ENCODE measurements at regions not wholly inside any gene's neighbourhood (a gene's known extent, or its start where the extent isn't known, plus 50 kb on each side); places are given as distances from the start of the nearest gene placed in this dataset.

GRCh38 chr2:15807418-15808203 is 132.7 kb upstream of the MYCN start:
- no peak for DNase-seq (ENCODE audit: low read depth in 2 of 2)

- DNase-seq (ENCODE audit: low read depth in 2 of 2): no peak
These were observed 132.0 kb upstream of the MYCN start for GRCh38 chr2:15808204-15808910.

- DNase-seq (ENCODE audit: low read depth in 2 of 2): no peak
These were observed 131.4 kb upstream of the MYCN start for GRCh38 chr2:15808944-15809343.

- no peak for DNase-seq (ENCODE audit: low read depth in 2 of 2)
These were observed 130.9 kb upstream of the MYCN start for GRCh38 chr2:15809404-15809803.

GRCh38 chr2:15810477-15811150 is 129.7 kb upstream of the MYCN start:
- DNase-seq (ENCODE audit: low read depth in 2 of 2): no peak

- DNase-seq (ENCODE audit: low read depth in 2 of 2): no peak
These were observed 129.0 kb upstream of the MYCN start for GRCh38 chr2:15811367-15811766.

- DNase-seq (ENCODE audit: low read depth in 2 of 2): no peak
These were observed 128.1 kb upstream of the MYCN start for GRCh38 chr2:15812187-15812780.

GRCh38 chr2:15813481-15814266 is 126.7 kb upstream of the MYCN start:
- no peak for DNase-seq (ENCODE audit: low read depth in 2 of 2)

- no peak for DNase-seq (ENCODE audit: low read depth in 2 of 2)
These were observed 125.9 kb upstream of the MYCN start for GRCh38 chr2:15814403-15814802.

- no peak for DNase-seq (ENCODE audit: low read depth in 2 of 2)
These were observed 125.4 kb upstream of the MYCN start for GRCh38 chr2:15814946-15815345.

GRCh38 chr2:15816226-15816625 is 124.1 kb upstream of the MYCN start:
- no peak for DNase-seq (ENCODE audit: low read depth in 2 of 2)

GRCh38 chr2:15816674-15817406 is 123.5 kb upstream of the MYCN start:
- DNase-seq (ENCODE audit: low read depth in 2 of 2): no peak

GRCh38 chr2:15817748-15818147 is 122.6 kb upstream of the MYCN start:
- no peak for DNase-seq (ENCODE audit: low read depth in 2 of 2)

- DNase-seq (ENCODE audit: low read depth in 2 of 2): no peak
These were observed 122.0 kb upstream of the MYCN start for GRCh38 chr2:15818318-15818753.

- DNase-seq (ENCODE audit: low read depth in 2 of 2): no peak
These were observed 121.5 kb upstream of the MYCN start for GRCh38 chr2:15818881-15819280.

GRCh38 chr2:15819562-15820256 is 120.6 kb upstream of the MYCN start:
- DNase-seq (ENCODE audit: low read depth in 2 of 2): no peak

- DNase-seq (ENCODE audit: low read depth in 2 of 2): no peak
These were observed 120.1 kb upstream of the MYCN start for GRCh38 chr2:15820257-15820566.

- DNase-seq (ENCODE audit: low read depth in 2 of 2): no peak
These were observed 119.4 kb upstream of the MYCN start for GRCh38 chr2:15820927-15821326.

GRCh38 chr2:15822151-15823044 is 118.0 kb upstream of the MYCN start:
- no peak for DNase-seq (ENCODE audit: low read depth in 2 of 2)
